ENCODE measurements at regions not wholly inside any gene's neighbourhood (a gene's known extent, or its start where the extent isn't known, plus 50 kb on each side); places are given as distances from the start of the nearest gene placed in this dataset.

GRCh38 chr4:84417997-84418709, 80.9 kb downstream of the NKX6-1 start:
- no peaks in the 10 kb centered on the region for H3K36me3 ChIP-seq (ENCODE audit: control insufficient read depth, insufficient read depth, low read length)
- WGBS (ENCODE audit: insufficient coverage): 31% methylated on average over 3 of the region's 5 CpGs
- Mint-ChIP-seq H3K4me1 (no peaks in the 10 kb centered on the region), H3K9me3 (peaks cover 5 to 6% of the 10 kb centered on the region in 2 donors), H3K36me3 (no peaks in the 10 kb centered on the region), H3K27me3 (ENCODE audit: low read depth in 2 of 2) (no peaks in the 10 kb centered on the region), H3K27ac (no peak overlapping the region), H3K4me3 (no peak overlapping the region)
- intact Hi-C loops (cut with micrococcal nuclease): no loop called here
- ATAC-seq (no peak), DNase-seq (no peak)
- H3K27me3 ChIP-seq (ENCODE audit: control insufficient read depth, insufficient read depth, low read length): no peaks in the 10 kb centered on the region
- no peak overlapping the region for H3K4me3 ChIP-seq (ENCODE audit: low read length)
- H3K27ac ChIP-seq (ENCODE audit: low read length): no peak overlapping the region
- H3K4me1 ChIP-seq (ENCODE audit: control insufficient read depth, insufficient read depth, low read length): no peaks in the 10 kb centered on the region
- TF ChIP-seq CTCF (IDR thresholded peaks at IDR 0.05): no peak
- H3K9me3 ChIP-seq (ENCODE audit: control insufficient read depth, insufficient read depth, low read length): no peaks in the 10 kb centered on the region

GRCh38 chr4:84413976-84414375, 85.1 kb downstream of the NKX6-1 start:
- Histone ChIP-seq H3K27ac (ENCODE audit: low read length) (no peak overlapping the region), H3K36me3 (ENCODE audit: control insufficient read depth, insufficient read depth, low read length) (no peaks in the 10 kb centered on the region), H3K9me3 (ENCODE audit: control insufficient read depth, insufficient read depth, low read length) (no peaks in the 10 kb centered on the region), H3K4me1 (ENCODE audit: control insufficient read depth, insufficient read depth, low read length) (no peaks in the 10 kb centered on the region), H3K27me3 (ENCODE audit: control insufficient read depth, insufficient read depth, low read length) (no peaks in the 10 kb centered on the region), H3K4me3 (ENCODE audit: low read length) (no peak overlapping the region)
- no peaks in the 10 kb centered on the region for H3K36me3 Mint-ChIP-seq
- 100% methylated on average over 1 of the region's 1 CpG for WGBS (ENCODE audit: insufficient coverage)
- ATAC-seq: no peak
- intact Hi-C loops (cut with micrococcal nuclease): no loop called here
- no peaks in the 10 kb centered on the region for H3K4me1 Mint-ChIP-seq
- no peaks in the 10 kb centered on the region for H3K27me3 Mint-ChIP-seq (ENCODE audit: low read depth in 2 of 2)
- DNase-seq: no peak
- H3K4me3 Mint-ChIP-seq: no peak overlapping the region
- H3K27ac Mint-ChIP-seq: no peak overlapping the region
- H3K9me3 Mint-ChIP-seq: peaks cover 3 to 5% of the 10 kb centered on the region in 2 donors
- TF ChIP-seq CTCF (IDR thresholded peaks at IDR 0.05): no peak

- intact Hi-C loops (cut with micrococcal nuclease): no loop called here
- Mint-ChIP-seq H3K4me1 (no peaks in the 10 kb centered on the region), H3K27ac (no peak overlapping the region), H3K4me3 (no peak overlapping the region), H3K36me3 (no peaks in the 10 kb centered on the region), H3K27me3 (ENCODE audit: low read depth in 2 of 2) (no peaks in the 10 kb centered on the region), H3K9me3 (peaks cover 2 to 3% of the 10 kb centered on the region in 2 donors)
- H3K9me3 ChIP-seq (ENCODE audit: control insufficient read depth, insufficient read depth, low read length): no peaks in the 10 kb centered on the region
- DNase-seq (no peak), ATAC-seq (no peak)
- H3K4me1 ChIP-seq (ENCODE audit: control insufficient read depth, insufficient read depth, low read length): no peaks in the 10 kb centered on the region
- H3K36me3 ChIP-seq (ENCODE audit: control insufficient read depth, insufficient read depth, low read length): no peaks in the 10 kb centered on the region
- no peak overlapping the region for H3K27ac ChIP-seq (ENCODE audit: low read length)
- no peaks in the 10 kb centered on the region for H3K27me3 ChIP-seq (ENCODE audit: control insufficient read depth, insufficient read depth, low read length)
- H3K4me3 ChIP-seq (ENCODE audit: low read length): no peak overlapping the region
- no peak for TF ChIP-seq CTCF (IDR thresholded peaks at IDR 0.05)
Observed at GRCh38 chr4:84413480-84413879, 85.6 kb downstream of the NKX6-1 start.

GRCh38 chr4:84412062-84412461, 87.0 kb downstream of the NKX6-1 start:
- Histone ChIP-seq H3K4me1 (ENCODE audit: control insufficient read depth, insufficient read depth, low read length) (no peaks in the 10 kb centered on the region), H3K4me3 (ENCODE audit: low read length) (no peak overlapping the region), H3K36me3 (ENCODE audit: control insufficient read depth, insufficient read depth, low read length) (no peaks in the 10 kb centered on the region), H3K27ac (ENCODE audit: low read length) (no peak overlapping the region), H3K9me3 (ENCODE audit: control insufficient read depth, insufficient read depth, low read length) (no peaks in the 10 kb centered on the region), H3K27me3 (ENCODE audit: control insufficient read depth, insufficient read depth, low read length) (no peaks in the 10 kb centered on the region)
- H3K4me1 Mint-ChIP-seq: no peaks in the 10 kb centered on the region
- DNase-seq (no peak), ATAC-seq (no peak)
- no peak for TF ChIP-seq CTCF (IDR thresholded peaks at IDR 0.05)
- no peak overlapping the region for H3K27ac Mint-ChIP-seq
- 100% methylated on average over 1 of the region's 1 CpG for WGBS (ENCODE audit: insufficient coverage)
- H3K9me3 Mint-ChIP-seq: peaks cover 2 to 3% of the 10 kb centered on the region in 2 donors
- H3K36me3 Mint-ChIP-seq: no peaks in the 10 kb centered on the region
- intact Hi-C loops (cut with micrococcal nuclease): no loop called here
- no peak overlapping the region for H3K4me3 Mint-ChIP-seq
- no peaks in the 10 kb centered on the region for H3K27me3 Mint-ChIP-seq (ENCODE audit: low read depth in 2 of 2)
